Astrocyte of the cerebellum (primary cell): ENCODE measurements at regions not wholly inside any gene's neighbourhood (a gene's known extent, or its start where the extent isn't known, plus 50 kb on each side); places are given as distances from the start of the nearest gene placed in this dataset.
"Not testable (repeated sequence)": the region's sequence is repeated elsewhere in the genome, so short reads cannot be mapped to it uniquely, and the experiment has no call there.

Experiments
- DNase-seq: peaks from one replicate; pipeline ENCODE4 v3.0.0-alpha.2; 2011; ENCODE audit warnings: low read depth
- H3K4me3 ChIP-seq: 2 replicates; pipeline ENCODE4 v1.5.1; 2011; ENCODE audit warnings: mild to moderate bottlenecking, low read depth, low read length, moderate library complexity
- CTCF ChIP-seq: IDR thresholded peaks from 2 replicates; pipeline ENCODE4 v1.5.1; 2012; ENCODE audit warnings: low read length, low read depth, moderate library complexity, mild to moderate bottlenecking; ENCODE audit errors: missing control alignments
- in situ Hi-C: cut with HindIII; loops from 2 replicates; pipeline ENCODE4 v1.10.0; 2017; ENCODE audit warnings: low sequenced_read_pairs

GRCh38 chrX:16335181-16335580 is 167.9 kb downstream of the MAGEB17 start:
- no peak overlapping the region for H3K4me3 ChIP-seq
- no peak for TF ChIP-seq CTCF
- in situ Hi-C loops, result no loop called here
- no peak for DNase-seq

- H3K4me3 ChIP-seq, result no peak overlapping the region
- in situ Hi-C loops, result no loop called here
- no peak for TF ChIP-seq CTCF
- DNase-seq, result no peak
Observed at GRCh38 chrX:16347968-16348670, 180.8 kb downstream of the MAGEB17 start.

GRCh38 chrX:16357902-16358301 is 190.6 kb downstream of the MAGEB17 start:
- no peak for TF ChIP-seq CTCF

GRCh38 chrX:16360056-16360455 is 192.8 kb downstream of the MAGEB17 start:
- H3K4me3 ChIP-seq, in situ Hi-C loops, DNase-seq: not testable (repeated sequence)

More at GRCh38 chrX:16357902-16358301, 190.6 kb downstream of the MAGEB17 start:
- H3K4me3 ChIP-seq, result no peak overlapping the region
- in situ Hi-C loops, result no loop called here
- DNase-seq, result no peak

GRCh38 chrX:16368696-16369095 is 201.4 kb downstream of the MAGEB17 start:
- no peak for TF ChIP-seq CTCF
- in situ Hi-C loops, result no loop called here
- peak; percentile 13 for DNase-seq
- H3K4me3 ChIP-seq, result no peak overlapping the region

GRCh38 chrX:16376056-16376455 is 208.8 kb downstream of the MAGEB17 start:
- in situ Hi-C loops, result no loop called here
- no peak overlapping the region for H3K4me3 ChIP-seq
- no peak for DNase-seq

GRCh38 chrX:16386126-16386525 is 218.8 kb downstream of the MAGEB17 start:
- no peak for TF ChIP-seq CTCF
- no peak overlapping the region for H3K4me3 ChIP-seq
- DNase-seq, result no peak
- in situ Hi-C loops, result no loop called here

More at GRCh38 chrX:16376056-16376455, 208.8 kb downstream of the MAGEB17 start:
- no peak for TF ChIP-seq CTCF
